ENCODE measurements at regions not wholly inside any gene's neighbourhood (a gene's known extent, or its start where the extent isn't known, plus 50 kb on each side); places are given as distances from the start of the nearest gene placed in this dataset.

GRCh38 chr1:185645686-185646085, 88.5 kb upstream of the HMCN1 start:
- DNase-seq (ENCODE audit: low spot score) = no peak

- no peak for DNase-seq (ENCODE audit: low spot score)
Measured at GRCh38 chr1:185645162-185645640, 89.0 kb upstream of the HMCN1 start.

DNA sequence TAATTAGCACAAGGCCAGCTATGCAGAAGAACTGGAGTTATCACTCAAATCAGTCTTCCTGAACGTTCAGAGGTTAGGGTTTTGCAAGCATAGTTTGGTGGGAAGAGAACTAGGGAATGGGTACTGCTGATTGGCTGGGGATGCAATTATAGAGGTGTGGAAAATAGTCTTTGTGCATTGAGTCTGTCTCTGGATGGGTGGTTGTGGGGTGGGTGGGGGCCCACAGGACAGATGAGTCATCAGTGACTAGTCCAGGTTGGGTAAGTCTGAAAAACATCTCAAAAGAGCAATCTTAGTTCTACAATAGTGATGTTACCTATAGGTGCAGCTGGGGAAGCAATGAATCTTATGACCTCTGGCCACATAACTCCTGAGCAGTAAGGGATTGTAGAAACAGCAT, 89.7 kb upstream of the HMCN1 start:
- DNase-seq (ENCODE audit: low spot score) = no peak

DNA sequence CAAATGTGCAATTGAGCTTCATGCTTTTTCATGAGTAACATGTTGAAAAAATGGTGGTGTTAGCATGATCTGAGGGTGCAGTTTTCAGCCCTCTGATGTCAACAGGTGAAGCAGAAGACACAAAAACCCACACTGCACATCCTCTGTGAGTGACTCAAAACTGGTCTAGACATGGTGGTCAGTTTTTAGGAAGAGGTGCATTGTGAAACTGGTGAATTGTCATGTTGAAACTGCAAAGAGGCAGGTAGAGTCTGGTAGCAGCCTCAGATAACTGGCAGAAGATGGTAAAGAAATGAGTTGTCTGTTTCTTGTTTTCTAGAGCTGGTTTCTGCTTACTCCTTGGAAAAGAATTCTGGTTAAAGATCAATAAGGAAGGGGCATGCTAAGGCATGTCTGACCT, 97.3 kb upstream of the HMCN1 start:
- peak; percentile 93 for DNase-seq (ENCODE audit: low spot score)

DNA sequence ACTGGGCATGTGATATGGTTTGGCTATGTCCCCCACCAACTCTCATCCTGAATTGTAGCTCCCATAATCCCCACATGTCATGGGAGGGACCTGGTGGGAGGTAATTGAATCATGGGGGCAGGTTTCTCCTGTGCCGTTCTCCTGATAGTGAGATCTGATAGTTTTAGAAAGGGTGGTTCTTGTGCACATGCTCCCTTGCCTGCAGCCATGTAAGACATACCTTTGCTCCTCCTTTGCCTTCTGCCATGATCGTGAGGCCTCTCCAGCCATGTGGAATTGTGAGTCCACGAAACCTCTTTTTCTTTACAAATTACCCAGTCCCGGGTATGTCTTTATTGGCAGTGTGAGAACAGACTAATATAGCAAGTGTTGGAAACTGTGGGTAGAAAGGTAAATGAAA, 99.5 kb upstream of the HMCN1 start:
- DNase-seq (ENCODE audit: low spot score) = no peak

DNA sequence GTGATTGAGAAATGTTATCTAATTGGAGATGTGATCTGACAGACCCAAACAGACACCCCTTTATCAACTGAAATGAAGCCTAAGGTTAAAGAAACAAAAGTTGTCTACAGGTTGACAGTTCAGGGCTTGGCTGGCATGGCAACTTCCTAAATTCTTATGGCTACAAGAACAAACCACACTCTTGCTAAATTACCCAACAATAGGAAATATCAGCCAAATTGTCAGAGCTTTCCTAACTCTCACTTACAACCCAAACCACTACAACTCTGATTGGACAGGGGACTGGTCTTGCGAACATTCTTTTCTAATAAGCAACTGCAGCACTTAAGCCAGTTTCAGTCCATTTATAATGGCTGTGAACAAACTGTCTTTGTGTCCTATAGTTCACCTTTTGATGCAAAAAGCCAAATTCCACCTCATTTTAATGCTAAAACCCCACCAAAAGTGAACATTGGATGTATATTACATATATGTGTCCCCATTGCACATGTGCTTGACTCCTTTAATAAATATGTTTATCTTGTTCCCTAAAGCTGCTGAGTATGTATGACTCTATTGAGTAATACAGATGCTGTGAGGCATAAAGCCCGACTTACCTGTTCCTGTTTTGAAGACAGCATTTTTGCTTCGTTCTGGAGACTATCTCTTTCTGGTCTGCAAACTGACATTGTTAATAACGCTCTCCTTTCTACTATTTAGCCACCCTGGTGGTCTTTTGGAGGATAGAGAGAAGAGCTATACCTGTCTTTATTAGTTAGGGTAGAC, 101.3 kb upstream of the HMCN1 start:
- DNase-seq (ENCODE audit: low spot score) = no peak

DNA sequence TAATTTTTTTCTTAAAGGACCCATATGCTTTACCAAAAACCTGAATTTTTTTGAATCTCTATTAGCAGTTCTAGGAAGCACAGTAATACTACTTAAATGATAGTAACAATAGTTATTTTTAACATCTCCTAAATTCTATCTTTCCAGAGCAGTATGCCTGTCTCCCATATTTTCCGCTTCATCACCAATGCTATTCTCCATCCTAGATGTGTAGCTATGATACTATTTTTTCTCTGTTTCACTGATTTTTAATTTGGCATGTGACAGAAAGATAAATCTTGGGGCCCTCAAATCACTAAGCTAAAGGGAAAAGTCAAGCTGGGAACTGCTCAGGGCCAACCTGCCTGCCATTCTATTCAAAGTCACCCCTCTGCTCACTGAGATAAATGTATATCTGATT, 102.3 kb upstream of the HMCN1 start:
- DNase-seq (ENCODE audit: low spot score) = no peak

DNA sequence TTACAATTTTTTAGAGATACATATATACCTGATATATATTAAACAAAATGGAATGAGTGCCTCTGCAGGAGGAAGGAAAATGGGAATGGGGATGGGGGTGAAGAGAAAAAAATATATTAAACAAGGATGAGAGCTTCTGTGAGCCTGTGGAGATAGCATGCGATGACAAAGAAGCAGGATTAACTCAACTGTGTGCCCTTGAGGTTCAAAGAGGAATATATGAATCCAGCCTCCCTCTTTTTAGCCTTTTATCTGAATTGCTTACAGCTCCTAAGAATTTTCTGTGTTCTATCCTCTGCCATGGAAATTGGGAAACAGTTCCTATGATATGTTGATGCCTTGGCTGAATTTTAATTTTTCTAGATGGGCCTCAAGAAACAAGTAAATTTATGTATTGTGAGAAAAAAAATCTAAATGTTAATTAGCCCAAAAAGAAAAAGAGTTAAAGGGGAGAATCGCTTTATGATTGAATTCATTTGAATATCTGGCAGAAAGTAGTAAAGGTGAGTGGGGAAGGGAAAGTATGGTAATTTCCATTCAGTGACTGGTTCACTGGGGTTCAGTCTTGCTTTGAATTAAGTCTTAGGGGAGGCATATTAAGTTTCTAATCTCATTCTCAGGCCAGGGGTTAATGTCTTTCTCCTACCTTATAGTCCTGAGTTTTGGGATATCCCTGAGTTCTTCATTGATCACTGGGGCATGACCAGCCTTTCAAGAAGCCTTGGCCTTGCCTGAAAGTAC, 106.3 kb upstream of the HMCN1 start:
- no peak for DNase-seq (ENCODE audit: low spot score)

- DNase-seq (ENCODE audit: low spot score) = no peak
Measured at GRCh38 chr1:185627171-185627570, 107.0 kb upstream of the HMCN1 start.

DNA sequence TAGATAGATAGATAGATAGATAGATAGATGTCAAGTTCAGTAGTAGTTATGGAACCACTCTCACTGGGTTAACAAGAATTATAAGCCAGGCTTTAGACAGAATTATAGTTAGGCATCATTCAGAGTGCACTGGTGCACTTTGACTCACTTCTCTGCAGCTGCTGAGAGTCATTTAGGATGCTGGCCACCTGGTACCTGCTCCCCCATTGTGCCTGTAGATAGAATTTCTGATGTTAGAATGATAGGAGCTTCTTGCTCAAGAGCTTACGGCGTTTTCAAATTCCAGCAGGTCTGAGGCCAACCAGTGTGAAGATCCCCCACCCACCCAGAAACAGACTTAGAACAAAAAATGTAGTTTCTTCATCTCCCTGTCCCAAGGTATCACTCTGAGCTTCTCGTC, 107.8 kb upstream of the HMCN1 start:
- DNase-seq (ENCODE audit: low spot score) = no peak

DNA sequence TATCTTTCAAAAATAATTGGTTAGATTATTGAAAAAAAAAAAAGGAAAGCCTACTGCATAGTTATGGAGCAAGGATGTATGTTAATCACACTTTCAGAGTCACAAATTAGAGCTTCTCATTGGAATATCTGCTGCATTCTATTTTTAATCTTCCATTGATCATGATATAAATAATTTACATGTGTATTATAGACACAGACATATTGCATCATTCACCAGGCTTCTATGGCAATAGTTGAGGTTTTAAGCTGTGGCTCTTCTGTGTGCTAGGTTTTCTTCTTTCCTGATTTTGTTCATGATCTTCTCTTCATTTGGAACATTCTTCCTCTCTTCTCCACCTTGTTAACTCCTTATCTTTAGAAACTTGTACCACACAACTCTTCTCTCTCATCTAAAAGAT, 123.2 kb upstream of the HMCN1 start:
- no peak for DNase-seq (ENCODE audit: low spot score)

DNA sequence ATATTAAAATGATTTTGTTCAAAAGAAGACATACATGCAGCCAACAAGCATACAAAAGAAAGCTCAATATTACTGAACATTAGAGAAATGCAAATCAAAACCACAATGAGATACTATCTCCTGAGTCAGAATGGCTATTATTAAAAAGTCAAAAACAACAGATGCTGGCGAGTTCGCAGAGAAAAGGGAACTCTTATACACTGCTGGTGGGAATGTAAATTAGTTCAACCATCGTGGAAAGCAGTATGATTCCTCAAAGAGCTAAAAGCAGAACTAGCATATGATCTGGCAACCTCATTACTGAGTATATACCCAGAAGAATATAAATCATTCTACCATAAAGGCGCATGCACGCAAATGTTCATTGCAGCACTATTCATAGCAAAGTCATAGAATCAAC, 126.0 kb upstream of the HMCN1 start:
- DNase-seq (ENCODE audit: low spot score) = no peak

DNA sequence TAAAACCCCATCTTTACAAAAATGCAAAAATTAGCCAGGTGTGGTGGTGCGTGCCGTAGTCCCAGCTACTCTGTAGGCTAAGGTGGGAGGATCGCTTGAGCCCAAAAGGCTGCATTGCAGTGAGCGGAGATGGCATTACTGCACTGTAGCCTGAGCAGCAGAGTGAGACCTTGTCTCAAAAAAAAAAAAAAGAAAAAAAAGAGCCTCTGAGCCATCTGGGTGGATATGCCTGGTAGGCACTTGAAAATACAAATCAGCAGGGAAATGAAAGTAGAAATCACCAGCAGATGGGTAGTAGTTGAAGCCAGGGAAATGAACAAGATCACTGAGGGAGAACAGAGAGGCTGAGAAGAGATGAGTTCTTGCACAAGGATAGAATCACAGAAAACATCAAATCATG, 131.0 kb upstream of the HMCN1 start:
- DNase-seq (ENCODE audit: low spot score) = no peak

DNA sequence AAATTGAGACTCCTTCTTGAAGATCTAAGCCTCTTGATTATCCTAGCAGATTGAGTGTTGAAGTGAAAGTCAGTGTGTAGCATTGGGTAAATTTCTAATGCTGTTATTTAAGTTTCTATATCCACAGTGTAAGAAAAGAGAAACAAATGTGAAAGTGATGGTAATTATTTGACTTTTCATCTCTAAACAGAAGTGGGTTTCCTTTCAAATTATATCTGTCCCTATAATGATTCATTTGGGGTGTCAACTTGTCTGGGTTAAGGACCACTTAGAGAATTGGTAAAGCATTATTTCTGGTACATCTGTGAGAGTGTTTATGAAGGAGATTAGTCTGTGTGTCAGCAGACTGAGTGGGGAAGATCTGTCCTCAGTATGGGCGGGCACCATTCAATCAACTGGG, 133.0 kb upstream of the HMCN1 start:
- DNase-seq (ENCODE audit: low spot score) = no peak

- no peak for DNase-seq (ENCODE audit: low spot score)
Measured at GRCh38 chr1:185600641-185601040, 133.6 kb upstream of the HMCN1 start.

DNA sequence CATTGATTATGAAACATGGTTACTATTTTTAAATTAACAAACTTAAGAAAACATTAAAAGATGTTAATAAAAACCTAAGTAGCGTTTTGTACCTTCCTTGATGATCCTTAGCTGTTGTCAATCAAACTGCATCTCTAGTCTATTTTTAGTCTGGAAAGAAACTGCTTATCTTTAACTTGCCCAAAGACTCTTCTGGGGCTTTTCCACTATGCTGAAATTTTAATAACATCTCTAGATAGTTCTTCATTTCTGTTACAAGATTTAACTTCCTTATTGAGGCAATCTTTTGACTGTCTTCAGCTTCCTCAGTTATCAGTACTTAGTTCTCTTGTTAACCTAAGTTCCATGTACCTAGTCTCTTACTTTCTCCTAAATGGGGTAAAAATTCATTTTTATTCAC, 135.9 kb upstream of the HMCN1 start:
- no peak for DNase-seq (ENCODE audit: low spot score)

DNA sequence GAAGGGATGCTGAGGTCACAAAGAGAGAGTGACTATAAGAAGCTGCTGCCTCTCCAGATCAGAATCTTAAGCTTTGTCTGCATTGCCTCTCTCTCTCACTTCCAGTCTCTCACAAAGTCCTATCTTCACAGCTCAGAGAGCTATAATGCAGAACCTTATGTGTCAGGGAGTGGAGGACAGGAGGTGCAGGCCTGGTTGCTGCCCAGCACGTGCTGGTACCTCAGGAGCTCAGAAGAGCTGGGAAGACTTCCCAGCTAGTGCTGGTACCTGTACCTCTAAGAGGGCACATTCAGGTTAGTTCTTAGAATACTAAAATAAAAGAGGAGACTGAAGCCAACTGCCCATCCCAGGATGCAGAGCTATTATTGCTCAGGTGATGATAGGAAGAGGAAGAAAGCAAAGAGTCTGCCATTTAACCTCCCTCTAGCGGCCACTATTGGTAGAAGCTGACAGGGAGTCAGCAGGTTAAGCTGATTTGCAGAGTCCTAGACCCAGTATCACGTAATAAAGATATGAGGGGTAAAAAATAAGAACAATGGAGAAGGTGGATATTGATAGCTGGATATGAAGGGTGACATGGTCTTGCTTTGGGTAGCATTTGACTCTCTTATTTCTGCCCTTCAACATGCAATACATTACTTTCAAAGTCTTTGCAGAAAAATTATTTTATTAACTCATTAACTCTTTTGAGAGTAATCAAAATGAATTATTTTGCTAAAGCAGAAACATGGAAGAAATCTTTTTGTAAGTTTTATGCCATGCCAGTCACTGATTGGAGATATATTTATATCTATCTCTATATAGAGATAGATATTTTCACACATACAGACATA, 138.1 kb upstream of the HMCN1 start:
- peak; percentile 46 for DNase-seq (ENCODE audit: low spot score)

- no peak for DNase-seq (ENCODE audit: low spot score)
Measured at GRCh38 chr1:185594786-185595410, 139.3 kb upstream of the HMCN1 start.

DNA sequence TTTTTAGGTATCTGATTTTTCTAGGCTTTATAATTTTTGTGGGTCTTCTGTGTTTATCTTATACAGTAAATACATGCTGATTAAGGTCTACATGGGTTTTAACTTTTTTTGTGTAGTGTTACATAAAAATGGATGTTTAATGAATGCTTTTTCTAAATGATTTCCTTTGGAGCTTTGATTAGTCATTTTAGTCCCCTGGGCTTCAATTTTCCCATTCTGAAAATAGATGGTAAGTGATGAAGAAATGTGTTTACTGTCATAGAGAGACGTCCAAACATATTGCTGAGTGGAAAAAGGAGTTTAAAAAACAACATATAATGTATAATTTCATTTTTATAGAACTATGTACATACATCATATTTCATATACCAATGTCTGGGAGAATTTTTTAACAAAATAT, 140.9 kb upstream of the HMCN1 start:
- DNase-seq (ENCODE audit: low spot score) = no peak

DNA sequence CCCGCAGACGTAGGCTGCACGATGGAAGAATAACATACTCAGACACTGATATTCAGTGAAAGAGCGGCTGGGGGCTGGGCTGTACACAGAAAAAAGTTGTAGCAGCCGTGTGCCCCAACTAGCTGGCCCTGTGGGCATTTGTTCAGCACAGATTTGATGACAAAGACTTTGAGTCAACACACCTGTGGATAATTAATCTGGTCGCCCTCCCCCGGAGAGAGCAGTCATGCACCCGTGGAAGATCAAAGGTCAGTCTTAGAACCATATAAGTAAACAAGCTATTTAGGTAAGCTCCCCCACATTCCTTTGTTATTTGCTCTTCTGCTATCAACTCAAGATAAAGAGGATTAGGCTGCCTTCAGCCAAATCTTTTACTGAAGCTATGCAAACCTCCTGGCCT, 148.4 kb upstream of the HMCN1 start:
- DNase-seq (ENCODE audit: low spot score) = no peak

DNA sequence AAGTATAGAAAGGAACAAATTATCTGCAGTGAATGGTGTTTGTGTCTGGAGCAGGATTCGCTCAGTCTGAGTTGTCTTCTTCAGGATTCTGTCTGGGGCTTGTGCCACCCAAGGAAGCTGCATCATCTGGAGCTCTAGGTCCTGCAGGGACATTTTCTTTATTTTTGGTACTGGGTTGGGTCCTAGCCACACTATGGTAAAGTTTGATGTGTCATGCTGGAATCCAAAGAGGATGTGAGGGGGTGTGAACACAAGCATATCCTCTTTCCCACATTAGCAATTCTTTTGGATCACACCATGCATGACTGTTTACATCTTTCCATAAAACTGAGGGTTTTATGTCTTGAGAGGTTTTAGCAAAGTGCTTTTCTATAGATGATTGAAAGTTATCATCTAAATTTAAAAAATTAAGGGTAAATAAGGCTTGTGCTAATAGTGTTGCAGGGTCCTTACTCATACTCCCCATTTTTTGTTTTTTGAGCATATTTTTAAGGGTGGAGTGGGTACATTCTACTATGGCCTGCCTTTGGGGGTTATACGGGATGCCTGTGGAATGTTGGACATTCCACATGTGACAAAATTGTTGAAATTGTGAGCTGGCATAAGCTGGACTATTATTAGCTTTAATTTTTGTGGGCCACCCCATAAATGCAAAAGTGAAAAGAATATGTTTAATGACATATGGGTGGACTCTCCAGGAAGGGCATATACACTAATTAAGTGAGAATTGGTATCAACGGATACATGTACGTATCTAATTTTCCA, 152.0 kb upstream of the HMCN1 start:
- DNase-seq (ENCODE audit: low spot score) = no peak

GRCh38 chr1:185581020-185581419, 153.2 kb upstream of the HMCN1 start:
- no peak for DNase-seq (ENCODE audit: low spot score)

All from activated CD4-positive, alpha-beta T cell treated with anti-CD3 and anti-CD28 coated beads, Interleukin-2, Interleukin-4, amounts not matched to agents 100 ng/mL and 50 ng/mL, durations not matched to agents 16 hours and 8 hours (primary cell).